ENCODE measurements at regions not wholly inside any gene's neighbourhood (a gene's known extent, or its start where the extent isn't known, plus 50 kb on each side); places are given as distances from the start of the nearest gene placed in this dataset.

- FAIRE-seq (no peak), DNase-seq (ENCODE audit: low read depth in 1 of 2, low spot score in 2 of 2) (no peak)
- Histone ChIP-seq H3K4me1 (replicated peaks in 1 of 4; ENCODE audit: control insufficient read depth in 3 of 4, insufficient read depth in 4 of 4, low read length in 3 of 4) (no peaks in the 10 kb centered on the region), H3K56ac (replicated peaks; ENCODE audit: insufficient read length, low read depth, low read length) (no peak overlapping the region), H3K23ac (ENCODE audit: insufficient read length) (no peak overlapping the region), H4K5ac (ENCODE audit: insufficient read length, low read depth, low read length) (no peak overlapping the region), H3K18ac (ENCODE audit: extremely low read depth, low read length) (no peak overlapping the region), H3K14ac (ENCODE audit: insufficient read length) (no peak overlapping the region), H2AFZ (ENCODE audit: low read length) (no peak overlapping the region; the same call in 1 of the 2 replicates), H2BK20ac (ENCODE audit: low read length) (no peak overlapping the region), H4K8ac (ENCODE audit: extremely low read depth, insufficient read depth, low read length) (no peak overlapping the region), H4K91ac (replicated peaks; ENCODE audit: insufficient read length, low read length) (no peak overlapping the region), H3K36me3 (ENCODE audit: control insufficient read depth in 2 of 4, insufficient read depth in 4 of 4, low read length in 3 of 4) (no peaks in the 10 kb centered on the region), H2BK5ac (ENCODE audit: low read depth, low read length) (no peak overlapping the region), H3K4ac (replicated peaks; ENCODE audit: insufficient read length, low read depth, low read length) (no peak overlapping the region), H3K79me2 (ENCODE audit: control insufficient read depth in 1 of 2, insufficient read depth in 2 of 2, low read length in 2 of 2) (no peaks in the 10 kb centered on the region), H4K20me1 (replicated peaks in 1 of 2; ENCODE audit: control insufficient read depth in 1 of 2, insufficient read depth in 2 of 2, low read length in 2 of 2) (no peaks in the 10 kb centered on the region), H3K23me2 (ENCODE audit: low read depth, low read length) (no peaks in the 10 kb centered on the region), H2BK12ac (ENCODE audit: low read depth, low read length) (no peak overlapping the region), H3K4me3 (ENCODE audit: extremely low read depth in 1 of 4, insufficient read depth in 2 of 4, low read depth in 3 of 4, low read length in 4 of 4) (no peak overlapping the region), H2BK15ac (ENCODE audit: low read length) (no peak overlapping the region), H2AK5ac (ENCODE audit: low read depth, low read length) (no peak overlapping the region), H3K4me2 (ENCODE audit: insufficient read depth in 1 of 2, low read depth in 2 of 2, low read length in 2 of 2) (no peak overlapping the region), H3K27me3 (replicated peaks in 1 of 4; ENCODE audit: control insufficient read depth in 3 of 4, extremely low read depth in 1 of 4, insufficient read depth in 3 of 4, low read length in 3 of 4) (no peaks in the 10 kb centered on the region), H3K9me3 (ENCODE audit: insufficient read depth in 2 of 2, low read depth in 1 of 2, low read length in 1 of 2) (no peaks in the 10 kb centered on the region), H3K27ac (ENCODE audit: low read depth, low read length) (no peak overlapping the region), H2BK120ac (replicated peaks; ENCODE audit: low read depth, low read length) (no peak overlapping the region), H3K79me1 (ENCODE audit: low read depth, low read length) (no peaks in the 10 kb centered on the region), H3K9ac (replicated peaks in 1 of 4; ENCODE audit: extremely low read depth in 1 of 4, low read depth in 3 of 4, low read length in 3 of 4) (no peak overlapping the region)
- CTCF ChIA-PET (ENCODE audit: partially characterized antibody), result interaction anchor here (0.7 kb wide), 1 partner anchor 69 kb away, joined by 3 read pairs; no protein-coding TSS in a partner anchor
- WGBS, 2 experiments (ENCODE audit: extremely low coverage in 1 of 2, insufficient coverage in 1 of 2, insufficient read length in 1 of 2, insufficient replicate concordance in 2 of 2, low coverage in 1 of 2, low lambda C conversion rate in 2 of 2, missing lambda C conversion rate in 1 of 2), result 89% methylated on average over 6 of the region's 6 CpGs; no CpG with 5 or more reads in 1 of the 2 experiments
- POLR2A ChIA-PET (ENCODE audit: partially characterized antibody), result no interaction called here
- TF ChIP-seq SAP30 (IDR thresholded peaks at IDR 0.05; ENCODE audit: insufficient read depth, insufficient replicate concordance, low read length) (no peak), GABPA (IDR thresholded peaks at IDR 0.05; ENCODE audit: borderline replicate concordance, insufficient read depth, low read length) (no peak), KDM1A (IDR thresholded peaks at IDR 0.05; ENCODE audit: borderline replicate concordance, low read length) (no peak), FOSL1 (IDR thresholded peaks at IDR 0.05; ENCODE audit: insufficient read depth, low read depth, low read length) (no peak), ASH2L (IDR thresholded peaks at IDR 0.05; ENCODE audit: low read length) (no peak)
- TF ChIP-seq, protein P1, sequence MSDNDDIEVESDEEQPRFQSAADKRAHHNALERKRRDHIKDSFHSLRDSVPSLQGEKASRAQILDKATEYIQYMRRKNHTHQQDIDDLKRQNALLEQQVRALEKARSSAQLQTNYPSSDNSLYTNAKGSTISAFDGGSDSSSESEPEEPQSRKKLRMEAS (IDR thresholded peaks at IDR 0.05), result no peak
Observed at GRCh38 chr4:184952522-184952921, 65.8 kb upstream of the HELT start.

Measured in H1 (cell line).